GM21423 (cell line): ENCODE measurements at regions not wholly inside any gene's neighbourhood (a gene's known extent, or its start where the extent isn't known, plus 50 kb on each side); places are given as distances from the start of the nearest gene placed in this dataset.
A peak's percentile ranks its signal among the peaks of the same experiment; 100 is the strongest.

Experiments used
- ATAC-seq: cut with Tn5 transposase; IDR thresholded peaks from one replicate; pipeline ENCODE4 v1.9.1; 2021; ENCODE audit warnings: mild to moderate bottlenecking, moderate library complexity; ENCODE audit not compliant: unreplicated experiment

- no peak for ATAC-seq
These were observed 444.0 kb upstream of the MGMT start for GRCh38 chr10:129023082-129023481.

DNA sequence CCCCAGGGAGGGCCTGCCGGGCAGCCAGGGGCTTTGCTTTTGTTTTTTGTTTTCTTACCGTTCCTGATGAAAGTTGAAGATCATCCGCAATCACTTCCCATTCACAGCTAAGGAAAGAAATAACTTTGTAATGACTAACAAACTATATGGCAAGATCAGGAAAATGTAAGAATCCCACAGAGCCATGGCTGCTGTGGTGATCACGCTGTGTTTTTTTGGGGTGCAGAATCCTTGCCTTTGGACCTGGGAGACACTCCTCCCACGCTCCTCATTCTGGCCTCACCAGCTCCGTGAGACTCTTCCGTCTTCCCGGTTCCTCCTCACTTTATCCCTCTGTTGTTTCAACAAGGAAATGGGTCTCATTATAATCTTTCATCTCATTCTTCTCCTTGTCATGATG is 443.0 kb upstream of the MGMT start:
- ATAC-seq = no peak

DNA sequence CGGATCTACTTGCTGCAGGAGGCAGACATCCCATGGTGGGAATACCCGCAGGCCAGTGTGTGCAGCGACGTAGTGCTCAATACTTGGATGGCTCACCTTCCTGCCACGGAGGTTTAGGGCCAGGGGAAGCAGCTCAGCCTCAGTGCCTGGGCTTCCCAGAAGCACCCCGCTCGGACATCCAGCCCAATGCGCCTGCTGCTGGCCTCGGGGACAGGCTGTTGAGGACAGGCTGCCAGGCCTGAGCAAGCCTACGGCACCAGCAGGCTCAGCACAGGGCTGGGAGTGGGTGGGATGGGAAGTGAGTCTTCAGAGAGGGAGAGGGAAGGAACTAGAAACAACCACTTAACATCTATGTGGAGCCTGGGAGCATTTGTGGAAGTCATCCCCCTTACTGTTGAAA is 441.3 kb upstream of the MGMT start:
- ATAC-seq = no peak

DNA sequence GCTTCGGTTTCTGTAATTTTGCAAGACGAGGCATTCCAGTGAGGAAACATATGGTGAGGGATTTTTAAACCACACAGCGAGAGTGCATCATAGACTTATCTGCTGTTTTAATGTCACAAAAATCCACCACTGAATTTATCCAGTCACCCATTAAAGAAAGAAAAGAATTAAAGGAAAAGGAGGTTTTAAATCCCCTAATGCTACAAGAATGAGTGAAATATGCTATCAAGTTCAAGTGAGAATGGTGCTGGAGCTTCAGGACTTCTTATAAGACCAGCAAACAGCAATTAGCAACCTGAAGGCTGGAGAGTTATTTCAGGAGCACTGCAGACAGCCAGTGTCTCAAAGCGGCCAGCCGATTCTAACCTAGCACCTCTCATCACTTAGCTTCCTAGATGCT is 439.1 kb upstream of the MGMT start:
- ATAC-seq = no peak

GRCh38 chr10:129028451-129028850 is 438.6 kb upstream of the MGMT start:
- no peak for ATAC-seq

- no peak for ATAC-seq
These were observed 438.0 kb upstream of the MGMT start for GRCh38 chr10:129029051-129029450.

DNA sequence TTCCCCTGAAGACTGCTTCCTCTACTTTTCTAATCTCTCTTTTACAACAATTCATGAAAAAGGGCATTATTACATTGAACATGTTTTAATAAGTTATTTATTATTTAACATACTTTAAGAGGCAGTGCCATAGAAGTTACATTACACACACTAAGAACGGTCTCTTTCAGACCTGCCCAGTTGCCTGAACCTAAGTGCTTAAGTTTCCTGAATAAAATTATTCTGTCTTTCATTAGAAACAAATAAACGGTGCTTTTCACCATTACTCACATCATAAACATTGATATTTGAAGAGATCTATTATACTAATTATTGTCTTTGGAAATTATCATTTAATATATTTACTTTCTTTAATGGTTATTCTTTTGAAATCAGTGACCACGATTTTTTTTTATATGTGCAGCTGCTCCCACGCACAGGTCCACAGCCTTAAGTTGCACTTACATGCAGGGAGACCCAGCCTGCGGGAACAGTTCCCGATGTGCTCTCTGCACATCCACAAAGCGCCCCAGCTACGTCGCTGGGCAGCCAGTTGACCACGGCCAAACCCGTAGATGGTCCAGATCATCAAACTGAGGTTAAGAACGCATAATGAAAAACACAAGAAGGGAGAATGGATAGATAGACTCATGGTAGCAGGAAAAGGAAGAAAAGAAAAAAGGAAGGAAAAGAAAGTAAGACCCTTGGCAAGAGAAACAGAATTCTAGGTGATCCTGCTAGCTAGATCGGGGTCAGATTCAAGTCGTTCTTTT is 437.0 kb upstream of the MGMT start:
- ATAC-seq = no peak

DNA sequence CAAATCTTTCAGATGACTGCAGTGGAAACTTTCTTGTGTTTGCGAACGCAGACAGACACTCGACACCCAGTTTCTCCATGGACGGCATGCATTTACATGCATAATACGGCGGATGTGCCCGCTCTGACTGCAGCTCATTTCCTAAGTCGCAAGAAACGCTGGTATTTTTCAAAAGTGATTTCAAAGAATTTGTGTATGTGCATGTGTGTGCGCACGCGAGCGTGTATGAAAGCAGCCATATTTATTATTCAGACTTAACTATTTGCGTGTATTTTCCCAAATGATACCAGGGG is 436.5 kb upstream of the MGMT start:
- ATAC-seq = no peak

DNA sequence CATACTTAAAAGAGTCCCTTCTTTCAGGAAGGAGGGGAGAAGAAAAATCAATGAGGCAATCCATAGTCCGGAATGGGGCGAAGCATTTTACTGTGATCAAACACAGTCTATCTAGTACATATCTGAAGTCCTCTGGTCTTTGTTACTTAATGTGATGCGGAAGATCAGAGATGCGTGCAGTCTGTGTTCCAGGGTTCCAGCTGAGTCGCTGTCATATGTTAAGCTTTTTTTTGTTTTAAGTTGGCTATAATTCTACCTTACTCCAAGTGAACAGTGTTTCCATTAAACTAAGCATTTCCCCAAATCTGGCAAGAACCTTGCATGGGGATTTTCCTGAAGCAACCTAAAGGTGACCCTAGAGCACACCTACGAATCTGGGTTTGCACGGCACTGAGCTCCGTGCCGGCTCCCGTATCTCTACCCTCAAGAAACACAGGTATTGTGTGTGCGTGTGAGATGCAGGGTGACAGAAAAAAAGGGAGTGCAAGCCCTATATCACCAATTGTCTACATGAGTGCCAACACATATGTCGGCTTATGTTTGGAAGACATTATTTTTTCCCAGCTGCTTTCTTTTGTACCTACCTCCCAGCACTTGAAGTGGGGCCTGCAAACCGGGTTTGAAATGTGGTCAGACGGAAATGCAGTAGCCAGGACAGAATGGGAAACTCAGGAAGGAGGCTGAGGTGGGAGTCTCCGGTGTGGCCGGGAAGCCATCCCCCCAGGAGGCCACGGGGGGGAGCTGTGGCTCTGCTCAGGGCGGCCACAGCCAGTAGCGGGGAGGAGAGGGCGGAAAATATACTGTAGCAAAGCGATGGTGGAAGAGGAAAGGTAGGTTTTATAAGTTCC is 435.8 kb upstream of the MGMT start:
- peak; percentile 85 for ATAC-seq

GRCh38 chr10:129031844-129032150 is 435.2 kb upstream of the MGMT start:
- ATAC-seq = no peak

GRCh38 chr10:129032372-129033313 is 434.4 kb upstream of the MGMT start:
- no peak for ATAC-seq

DNA sequence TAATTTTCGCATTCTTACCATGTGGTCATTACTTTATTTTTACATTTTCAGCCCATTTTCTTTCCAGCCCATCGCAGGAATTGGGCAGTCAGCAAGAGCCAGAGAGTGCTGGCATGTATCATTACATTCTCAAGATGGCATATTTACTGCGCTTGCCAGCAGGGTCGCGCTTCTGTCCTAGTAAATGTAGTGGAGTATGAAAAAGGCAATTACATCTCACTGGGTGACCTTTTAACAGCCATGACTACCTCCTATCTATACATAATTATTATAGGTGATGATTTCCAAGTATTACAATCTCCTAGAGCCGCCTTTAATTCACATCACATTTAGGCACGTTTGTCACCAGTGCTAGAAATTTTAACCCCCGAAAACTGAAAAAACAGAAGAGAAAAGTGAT is 433.7 kb upstream of the MGMT start:
- no peak for ATAC-seq

- ATAC-seq = no peak
These were observed 433.2 kb upstream of the MGMT start for GRCh38 chr10:129033790-129034272.

DNA sequence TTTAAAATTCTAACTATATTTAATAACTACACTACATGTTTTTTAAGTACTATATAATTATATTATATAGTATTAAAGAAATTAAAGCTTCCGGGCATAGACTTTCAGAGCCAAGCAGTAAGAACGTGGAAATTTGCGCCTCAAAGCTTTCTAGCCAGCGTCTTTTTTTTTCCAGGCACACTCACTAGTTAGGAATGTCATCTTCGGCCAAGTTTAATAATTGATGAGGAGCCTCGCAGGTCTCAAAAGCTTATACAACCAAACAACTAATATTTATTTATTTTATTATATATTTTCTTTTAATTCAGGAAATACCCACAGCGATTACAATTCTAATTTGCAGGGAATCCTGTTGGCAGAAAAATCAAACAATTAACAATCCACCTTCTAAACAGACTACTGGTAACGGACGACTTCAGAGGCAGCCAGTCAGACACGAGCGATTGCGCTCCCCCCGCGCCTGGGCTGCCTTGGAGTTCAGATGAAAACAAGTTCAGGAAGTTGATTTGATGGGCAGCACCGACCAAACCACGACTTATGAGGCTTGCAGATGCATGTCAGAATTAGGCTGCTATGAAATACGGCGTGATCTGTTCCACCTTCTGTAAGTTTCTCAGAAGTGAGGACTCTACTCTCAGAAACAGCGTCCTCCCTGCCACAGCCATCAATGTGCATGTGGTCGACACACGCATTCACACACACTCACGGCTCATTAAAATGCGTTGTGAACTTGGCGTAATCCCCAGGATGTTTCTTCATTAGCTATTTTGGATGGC is 431.8 kb upstream of the MGMT start:
- ATAC-seq = no peak

DNA sequence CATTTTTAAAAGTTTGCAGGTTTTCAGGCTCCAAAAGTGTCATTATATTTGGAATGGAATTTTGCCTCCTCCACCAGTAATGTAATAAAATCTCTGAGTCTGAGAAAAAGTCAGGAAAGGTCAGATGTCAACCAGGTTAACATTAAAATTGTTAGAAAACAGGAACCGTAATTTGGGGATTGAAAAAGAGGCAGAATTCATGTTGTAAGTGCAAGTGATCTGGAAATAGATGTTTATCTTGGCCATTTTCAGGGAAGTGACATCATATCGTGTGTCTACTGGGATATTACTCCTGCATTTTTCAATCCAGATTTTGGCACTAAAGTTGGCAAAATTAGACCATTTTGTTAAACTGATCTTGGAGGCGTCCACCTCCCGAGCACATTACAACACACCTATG is 428.5 kb upstream of the MGMT start:
- no peak for ATAC-seq

- no peak for ATAC-seq
These were observed 427.4 kb upstream of the MGMT start for GRCh38 chr10:129039406-129040370.

GRCh38 chr10:129040377-129040776 is 426.7 kb upstream of the MGMT start:
- ATAC-seq = no peak

DNA sequence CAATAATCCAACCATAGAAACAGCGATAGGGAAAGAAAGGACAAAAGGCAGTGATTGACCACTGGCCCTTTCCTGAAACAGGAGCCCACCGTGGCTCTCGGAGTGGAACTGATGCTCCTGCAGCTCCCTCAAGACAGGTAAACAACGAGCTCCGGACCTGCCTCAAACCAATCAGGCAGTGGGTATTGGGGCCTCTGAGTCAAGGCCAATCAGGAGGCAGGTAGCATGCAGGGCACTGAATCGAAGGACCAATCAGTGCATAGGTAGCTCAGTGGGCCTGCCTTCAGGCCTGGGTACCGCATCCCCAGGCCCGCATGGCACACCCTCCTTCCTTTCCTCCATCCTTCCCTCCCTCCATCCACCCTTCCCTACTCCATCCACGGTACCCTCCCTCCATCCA is 425.1 kb upstream of the MGMT start:
- ATAC-seq = no peak

DNA sequence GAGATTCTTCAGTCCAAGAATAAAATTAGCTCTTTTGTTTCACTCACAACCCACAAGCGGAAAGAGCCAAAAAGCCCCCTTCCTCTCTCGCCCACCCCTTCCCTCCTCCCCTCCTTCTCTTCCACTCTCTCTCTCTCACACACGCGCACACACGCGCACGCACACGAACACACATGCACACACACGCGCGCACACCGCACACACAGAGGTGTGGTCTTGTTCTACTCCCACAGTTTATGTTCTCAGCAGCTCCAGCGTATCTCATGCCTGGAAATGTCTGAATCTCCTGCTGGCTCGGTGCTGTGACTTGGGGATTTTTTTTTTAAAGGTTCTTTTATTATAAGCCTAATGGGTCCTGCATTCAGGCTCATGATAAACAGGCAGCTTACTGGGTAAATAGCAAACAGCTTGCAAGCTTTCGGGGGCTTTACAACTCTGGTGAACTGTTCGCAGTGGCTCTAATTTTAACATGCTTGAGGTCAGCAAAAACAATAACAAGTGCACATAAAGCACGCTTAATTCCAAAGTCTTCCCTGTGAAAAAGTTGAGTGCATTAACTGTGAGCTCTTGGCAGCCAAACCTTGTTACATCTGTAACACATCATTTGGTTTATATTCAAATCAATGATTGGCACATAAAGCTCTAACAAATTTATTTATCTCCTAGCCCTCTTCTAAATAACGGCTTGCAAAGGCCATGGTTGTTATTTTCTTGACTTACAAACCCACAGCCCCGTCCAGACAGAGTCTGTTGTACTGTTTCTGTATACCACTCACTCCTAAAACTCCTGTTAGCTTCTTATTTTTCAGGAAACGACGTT is 424.1 kb upstream of the MGMT start:
- ATAC-seq = no peak
